ENCODE measurements at regions not wholly inside any gene's neighbourhood (a gene's known extent, or its start where the extent isn't known, plus 50 kb on each side); places are given as distances from the start of the nearest gene placed in this dataset.

DNA sequence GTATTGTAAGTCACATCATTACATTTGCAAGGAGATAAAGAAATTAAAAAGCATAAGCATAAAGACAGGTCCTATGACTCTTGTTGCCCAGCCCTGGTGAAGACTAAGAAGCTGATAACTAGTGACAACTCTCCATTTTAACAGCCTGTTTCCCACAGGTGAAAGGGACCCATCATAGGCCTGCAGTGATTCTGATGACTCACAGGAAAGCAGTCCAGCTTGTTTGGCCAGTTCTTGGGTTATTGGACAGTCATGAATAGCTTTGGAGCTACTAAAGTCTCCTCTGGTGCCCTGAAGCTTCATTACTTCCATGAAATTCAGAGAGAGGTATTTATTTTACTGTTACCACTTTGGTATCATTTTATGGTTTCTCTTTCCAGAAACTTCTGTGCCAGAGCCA lies 55.5 kb upstream of the DYRK2 start:
- TF ChIP-seq CTCF (IDR thresholded peaks at IDR 0.05; ENCODE audit: low read depth, low read length, poor library complexity, severe bottlenecking) = no peak
- no peak for TF ChIP-seq EZH2phosphoT487 (IDR thresholded peaks at IDR 0.05; ENCODE audit: borderline replicate concordance, low read length)
